HepG2 (cell line): ENCODE measurements at regions not wholly inside any gene's neighbourhood (a gene's known extent, or its start where the extent isn't known, plus 50 kb on each side); places are given as distances from the start of the nearest gene placed in this dataset.

Experiments used
- CENPX ChIP-seq: sonication (generic); formaldehyde crosslinking; IDR thresholded peaks from 2 replicates; pipeline ENCODE4 v1.9.0; 2021; ENCODE audit warnings: mild to moderate bottlenecking, missing genetic modification reagents, moderate library complexity
- ELF4 ChIP-seq: sonication (generic); formaldehyde crosslinking; IDR thresholded peaks from 2 replicates; pipeline ENCODE4 v1.5.0; 2020; ENCODE audit warnings: missing genetic modification reagents, mild to moderate bottlenecking, moderate library complexity, borderline replicate concordance
- HDAC1 ChIP-seq: sonication (generic); formaldehyde crosslinking; IDR thresholded peaks from 2 replicates; pipeline ENCODE4 v1.5.1; 2020; ENCODE audit warnings: mild to moderate bottlenecking, missing genetic modification reagents
- HOXA3 ChIP-seq: sonication (generic); formaldehyde crosslinking; IDR thresholded peaks from 2 replicates; pipeline ENCODE4 v1.5.0; 2020; ENCODE audit warnings: missing genetic modification reagents
- KAT7 ChIP-seq: IDR thresholded peaks from 2 replicates; pipeline ENCODE4 v1.6.1; 2018; ENCODE audit warnings: borderline replicate concordance, missing compliant biosample characterization
- NAIF1 ChIP-seq: sonication (generic); formaldehyde crosslinking; IDR thresholded peaks from 2 replicates; pipeline ENCODE4 v1.5.0; 2020; ENCODE audit warnings: mild to moderate bottlenecking, missing genetic modification reagents, borderline replicate concordance
- NR0B2 ChIP-seq: sonication (generic); formaldehyde crosslinking; IDR thresholded peaks from 2 replicates; pipeline ENCODE4 v1.4.0; 2020; ENCODE audit warnings: mild to moderate bottlenecking, missing genetic modification reagents
- SP2 ChIP-seq: sonication (generic); formaldehyde crosslinking; IDR thresholded peaks from 2 replicates; pipeline ENCODE4 v1.5.1; 2020; ENCODE audit warnings: mild to moderate bottlenecking, missing genetic modification reagents
- SRSF4 ChIP-seq: fragments of 200-400 bp; formaldehyde crosslinking; IDR thresholded peaks from one replicate; pipeline ENCODE4 v1.6.1; 2018; ENCODE audit warnings: mild to moderate bottlenecking, low read depth, low read length, moderate library complexity; ENCODE audit not compliant: poor library complexity, severe bottlenecking
- U2AF1 ChIP-seq: fragments of 200-400 bp; formaldehyde crosslinking; optimal IDR thresholded peaks from 2 replicates; pipeline ENCODE3; 2017; ENCODE audit warnings: mild to moderate bottlenecking, low read depth, low read length
- WIZ ChIP-seq: sonication (generic); formaldehyde crosslinking; IDR thresholded peaks from 2 replicates; pipeline ENCODE4 v1.5.1; 2020; ENCODE audit warnings: mild to moderate bottlenecking, missing genetic modification reagents
- ZFP82 ChIP-seq: sonication (generic); formaldehyde crosslinking; IDR thresholded peaks from 2 replicates; pipeline ENCODE4 v1.5.1; 2020; ENCODE audit warnings: mild to moderate bottlenecking, missing genetic modification reagents, borderline replicate concordance
- ZHX2 ChIP-seq, 2 experiments: sonication (generic) in 1 of 2; formaldehyde crosslinking in 1 of 2; IDR thresholded peaks; 2 replicates each; pipeline versions ENCODE4 v1.6.1 to v1.9.0; 2014 to 2022; ENCODE audit warnings: antibody characterized with exemption in 1 of 2, borderline replicate concordance in 1 of 2, inconsistent platforms in 1 of 2, low read depth in 1 of 2, missing genetic modification reagents in 1 of 2
- ZNF12 ChIP-seq: sonication (generic); formaldehyde crosslinking; IDR thresholded peaks from 2 replicates; pipeline ENCODE4 v1.5.0; 2020; ENCODE audit warnings: missing genetic modification reagents
- ZNF431 ChIP-seq: sonication (generic); formaldehyde crosslinking; IDR thresholded peaks from 2 replicates; pipeline ENCODE4 v1.9.0; 2022; ENCODE audit warnings: missing genetic modification reagents, low read depth, mild to moderate bottlenecking, borderline replicate concordance
- ZNF501 ChIP-seq: sonication (generic); formaldehyde crosslinking; IDR thresholded peaks from 2 replicates; pipeline ENCODE4 v1.5.1; 2020; ENCODE audit warnings: mild to moderate bottlenecking, moderate library complexity, missing genetic modification reagents
- ZNF564 ChIP-seq: sonication (generic); formaldehyde crosslinking; IDR thresholded peaks from 2 replicates; pipeline ENCODE4 v1.8.1; 2023; ENCODE audit warnings: mild to moderate bottlenecking, missing genetic modification reagents
- TF ChIP-seq, protein P1 (sequence below), 2 experiments: sonication (generic) in 1 of 2; formaldehyde crosslinking in 1 of 2; IDR thresholded peaks; 2 replicates each; pipeline versions ENCODE4 v1.4.0 to v1.6.1; 2018 to 2020; ENCODE audit warnings: missing genetic modification reagents in 2 of 2, borderline replicate concordance in 1 of 2, low read depth in 1 of 2, mild to moderate bottlenecking in 1 of 2, missing biosample characterization in 1 of 2
- TF ChIP-seq, protein P2 (sequence below): IDR thresholded peaks from 2 replicates; pipeline ENCODE4 v1.6.1; 2018; ENCODE audit warnings: missing genetic modification reagents

- TF ChIP-seq ZNF12 (CRISPR knock-in tag) (peak; percentile 83), HDAC1 (CRISPR knock-in tag) (peak; percentile 94), KAT7 (CRISPR knock-in tag) (peak; percentile 92), WIZ (CRISPR knock-in tag) (peak; percentile 72; the same call in 1 of the 2 replicates), NAIF1 (CRISPR knock-in tag) (peak; percentile 48; the same call in 1 of the 2 replicates), ZFP82 (CRISPR knock-in tag) (peak; percentile 51; the same call in 1 of the 2 replicates), SRSF4 (no peak), ZNF564 (CRISPR knock-in tag) (peak; percentile 92), ELF4 (no peak), NR0B2 (CRISPR knock-in tag) (no peak; the same call in 1 of the 2 replicates), CENPX (CRISPR knock-in tag) (no peak), ZHX2 (IDR thresholded peaks at IDR 0.05; ENCODE audit: low read depth) (0 out of 2 replicates have a peak, but pooled peaks have one; percentile 57), ZHX2 (CRISPR knock-in tag; IDR thresholded peaks at IDR 0.05; ENCODE audit: borderline replicate concordance) (no peak), ZNF431 (CRISPR knock-in tag) (peak; percentile 81), ZNF501 (CRISPR knock-in tag) (peak; percentile 79), SP2 (CRISPR knock-in tag) (peak; percentile 14; the same call in 1 of the 2 replicates), U2AF1 (peak; percentile 28), HOXA3 (peak; percentile 89)
- TF ChIP-seq, protein P1, sequence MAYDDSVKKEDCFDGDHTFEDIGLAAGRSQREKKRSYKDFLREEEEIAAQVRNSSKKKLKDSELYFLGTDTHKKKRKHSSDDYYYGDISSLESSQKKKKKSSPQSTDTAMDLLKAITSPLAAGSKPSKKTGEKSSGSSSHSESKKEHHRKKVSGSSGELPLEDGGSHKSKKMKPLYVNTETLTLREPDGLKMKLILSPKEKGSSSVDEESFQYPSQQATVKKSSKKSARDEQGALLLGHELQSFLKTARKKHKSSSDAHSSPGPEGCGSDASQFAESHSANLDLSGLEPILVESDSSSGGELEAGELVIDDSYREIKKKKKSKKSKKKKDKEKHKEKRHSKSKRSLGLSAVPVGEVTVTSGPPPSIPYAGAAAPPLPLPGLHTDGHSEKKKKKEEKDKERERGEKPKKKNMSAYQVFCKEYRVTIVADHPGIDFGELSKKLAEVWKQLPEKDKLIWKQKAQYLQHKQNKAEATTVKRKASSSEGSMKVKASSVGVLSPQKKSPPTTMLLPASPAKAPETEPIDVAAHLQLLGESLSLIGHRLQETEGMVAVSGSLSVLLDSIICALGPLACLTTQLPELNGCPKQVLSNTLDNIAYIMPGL (CRISPR knock-in tag; IDR thresholded peaks at IDR 0.05; ENCODE audit: borderline replicate concordance in 1 of 2, low read depth in 1 of 2), result peak; percentile 80 to 92
- TF ChIP-seq, protein P2, sequence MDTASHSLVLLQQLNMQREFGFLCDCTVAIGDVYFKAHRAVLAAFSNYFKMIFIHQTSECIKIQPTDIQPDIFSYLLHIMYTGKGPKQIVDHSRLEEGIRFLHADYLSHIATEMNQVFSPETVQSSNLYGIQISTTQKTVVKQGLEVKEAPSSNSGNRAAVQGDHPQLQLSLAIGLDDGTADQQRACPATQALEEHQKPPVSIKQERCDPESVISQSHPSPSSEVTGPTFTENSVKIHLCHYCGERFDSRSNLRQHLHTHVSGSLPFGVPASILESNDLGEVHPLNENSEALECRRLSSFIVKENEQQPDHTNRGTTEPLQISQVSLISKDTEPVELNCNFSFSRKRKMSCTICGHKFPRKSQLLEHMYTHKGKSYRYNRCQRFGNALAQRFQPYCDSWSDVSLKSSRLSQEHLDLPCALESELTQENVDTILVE (CRISPR knock-in tag), result peak; percentile 83; the same call in 1 of the 2 replicates
Observed at GRCh38 chr3:13262493-13263211, 157.5 kb downstream of the NUP210 start (continued).
